Smooth muscle cell (in vitro differentiated cells): ENCODE measurements at regions not wholly inside any gene's neighbourhood (a gene's known extent, or its start where the extent isn't known, plus 50 kb on each side); places are given as distances from the start of the nearest gene placed in this dataset.

Experiments used
- DNase-seq: peaks from one replicate; lab custom pipeline; 2025; ENCODE audit not compliant: unreplicated experiment; lab: John Stamatoyannopoulos, UW
- H2AFZ ChIP-seq: fragments of 200-600 bp; sonication (generic); 2 replicates; pipeline ENCODE4 v1.6.0; 2016; ENCODE audit warnings: antibody characterized with exemption, low read depth, mild to moderate bottlenecking
- H3F3A ChIP-seq: fragments of 200-600 bp; sonication (generic); 2 replicates; pipeline ENCODE4 v1.6.0; 2017; ENCODE audit warnings: antibody characterized with exemption, low read depth
- H3K27ac ChIP-seq: fragments of 200-600 bp; sonication (generic); 2 replicates; pipeline ENCODE4 v1.5.1; 2016; ENCODE audit warnings: low read depth, mild to moderate bottlenecking
- H3K27me3 ChIP-seq: fragments of 200-600 bp; sonication (generic); 2 replicates; pipeline ENCODE4 v1.6.1; 2016; ENCODE audit warnings: low read depth, mild to moderate bottlenecking
- H3K36me3 ChIP-seq: fragments of 200-600 bp; sonication (generic); 2 replicates; pipeline ENCODE4 v1.5.1; 2016; ENCODE audit warnings: low read depth
- H3K4me1 ChIP-seq: fragments of 200-600 bp; sonication (generic); 2 replicates; pipeline ENCODE4 v1.5.1; 2016; ENCODE audit warnings: low read depth
- H3K4me2 ChIP-seq: fragments of 200-600 bp; sonication (generic); 2 replicates; pipeline ENCODE4 v1.6.0; 2016; ENCODE audit warnings: mild to moderate bottlenecking
- H3K4me3 ChIP-seq: fragments of 200-600 bp; sonication (generic); 2 replicates; pipeline ENCODE4 v1.5.1; 2016; ENCODE audit warnings: mild to moderate bottlenecking
- H3K79me2 ChIP-seq: fragments of 200-600 bp; sonication (generic); 2 replicates; pipeline ENCODE4 v1.6.0; 2016; ENCODE audit warnings: low read depth, mild to moderate bottlenecking
- H3K9ac ChIP-seq: fragments of 200-600 bp; sonication (generic); 2 replicates; pipeline ENCODE4 v1.6.0; 2016; ENCODE audit warnings: low read depth
- H3K9me3 ChIP-seq: fragments of 200-600 bp; sonication (generic); replicated peaks from 2 replicates; pipeline ENCODE4 v1.5.1; 2016; ENCODE audit warnings: low read depth
- H4K20me1 ChIP-seq: fragments of 200-600 bp; sonication (generic); 2 replicates; pipeline ENCODE4 v1.6.0; 2016; ENCODE audit warnings: low read depth
- CTCF ChIP-seq: fragments of 200-600 bp; sonication (generic); IDR thresholded peaks from 2 replicates; pipeline ENCODE4 v1.5.1; 2017; ENCODE audit warnings: borderline replicate concordance, mild to moderate bottlenecking, antibody characterized with exemption; ENCODE audit not compliant: insufficient read depth, poor library complexity, severe bottlenecking
- WGBS: methylation state at CpG from one replicate; pipeline ENCODE4 v1.1.7; 2016; ENCODE audit warnings: low lambda C conversion rate; 5-methylcytosine and 5-hydroxymethylcytosine counted together

DNA sequence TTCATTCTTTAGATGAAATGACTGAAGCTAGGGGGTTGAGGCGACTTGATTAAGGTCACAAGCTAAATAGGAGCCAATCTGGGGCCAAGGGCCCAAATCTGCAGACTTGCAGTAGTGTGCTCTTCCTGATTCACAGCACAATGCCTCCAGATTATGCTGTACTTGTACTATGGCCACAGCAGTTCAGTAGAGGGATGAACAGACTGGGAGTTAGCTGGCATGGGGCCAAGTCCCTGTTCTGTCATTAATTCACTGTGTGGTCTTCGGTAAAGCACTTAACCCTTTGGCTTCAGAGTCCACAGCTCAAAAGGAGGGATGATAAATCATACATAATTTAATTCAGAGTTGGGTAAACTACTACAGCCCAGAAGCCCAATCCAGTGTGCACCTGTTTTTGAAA, 196.8 kb downstream of the XPNPEP1 start:
- Histone ChIP-seq H4K20me1 (no peaks in the 10 kb centered on the region), H2AFZ (no peak overlapping the region), H3K9ac (no peak overlapping the region), H3K27me3 (no peaks in the 10 kb centered on the region), H3K4me3 (no peak overlapping the region), H3K36me3 (no peaks in the 10 kb centered on the region), H3K27ac (no peak overlapping the region), H3K4me1 (no peaks in the 10 kb centered on the region), H3K9me3 (no peaks in the 10 kb centered on the region), H3K79me2 (no peaks in the 10 kb centered on the region), H3K4me2 (no peak overlapping the region), H3F3A (no peaks in the 10 kb centered on the region)
- TF ChIP-seq CTCF: no peak
- WGBS: 51% methylated on average over 2 of the region's 2 CpGs
- DNase-seq: no peak

DNA sequence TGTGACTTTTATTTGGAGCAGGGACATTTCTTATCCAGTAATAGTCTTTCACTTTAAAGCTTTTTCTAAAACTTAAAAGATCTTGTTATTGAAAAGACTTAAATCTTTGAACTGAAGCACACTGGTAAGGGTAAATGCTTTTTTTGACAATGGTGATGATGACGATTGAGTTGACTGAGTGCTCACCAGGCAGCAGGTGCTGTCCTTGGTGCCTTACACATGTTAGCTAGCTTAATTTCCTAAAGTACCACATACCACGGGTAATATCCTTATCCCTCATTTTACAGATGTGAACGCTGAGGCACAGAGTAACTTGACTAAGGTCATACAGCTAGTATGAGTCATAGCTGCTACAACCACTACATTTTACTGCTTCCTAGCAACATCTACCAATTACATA, 200.0 kb downstream of the XPNPEP1 start:
- Histone ChIP-seq H4K20me1 (no peaks in the 10 kb centered on the region), H3K9ac (no peak overlapping the region), H3K4me3 (no peak overlapping the region), H2AFZ (no peak overlapping the region), H3K36me3 (no peaks in the 10 kb centered on the region), H3F3A (no peaks in the 10 kb centered on the region), H3K4me2 (no peak overlapping the region), H3K27me3 (no peaks in the 10 kb centered on the region), H3K27ac (no peak overlapping the region), H3K4me1 (no peaks in the 10 kb centered on the region), H3K79me2 (no peaks in the 10 kb centered on the region), H3K9me3 (no peaks in the 10 kb centered on the region)
- no peak for DNase-seq
- no peak for TF ChIP-seq CTCF
- WGBS: 40% methylated on average over 3 of the region's 3 CpGs

DNA sequence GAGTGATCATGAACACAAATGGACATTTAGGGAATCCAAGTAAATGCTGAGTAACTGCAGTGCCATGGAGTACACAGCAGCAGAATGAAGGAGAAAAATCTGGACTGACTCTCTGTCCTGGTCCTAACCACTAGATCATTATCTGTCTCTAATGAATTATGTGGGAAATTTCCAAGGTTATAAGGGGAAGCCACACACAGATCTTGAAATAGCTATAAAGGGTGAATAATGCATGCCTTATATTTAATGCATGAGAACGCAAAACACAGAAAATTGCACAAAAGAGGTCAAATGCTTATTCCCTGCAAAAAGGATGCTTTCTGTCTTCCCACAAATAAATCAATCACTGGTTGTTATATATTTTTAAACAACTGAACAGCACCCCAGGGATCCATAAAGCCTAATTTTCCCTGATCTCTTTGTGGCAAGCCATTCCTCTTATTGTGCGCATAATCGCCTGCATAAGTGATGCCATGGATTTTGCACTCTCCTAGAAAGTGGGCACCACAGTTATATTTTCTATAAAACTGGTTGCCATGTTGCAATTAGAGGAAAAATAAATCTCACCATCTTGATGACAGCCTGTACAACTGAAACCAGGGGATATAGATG, 201.8 kb downstream of the XPNPEP1 start:
- Histone ChIP-seq H3K27ac (no peak overlapping the region), H2AFZ (no peak overlapping the region), H3K79me2 (no peaks in the 10 kb centered on the region), H3K27me3 (no peaks in the 10 kb centered on the region), H3K36me3 (no peaks in the 10 kb centered on the region), H3F3A (no peaks in the 10 kb centered on the region), H4K20me1 (no peaks in the 10 kb centered on the region), H3K4me2 (no peak overlapping the region), H3K4me1 (no peaks in the 10 kb centered on the region), H3K9me3 (no peaks in the 10 kb centered on the region), H3K9ac (no peak overlapping the region), H3K4me3 (no peak overlapping the region)
- DNase-seq: no peak
- TF ChIP-seq CTCF: no peak
- WGBS: 96% methylated on average over 3 of the region's 3 CpGs

GRCh38 chr10:109706026-109706560, 217.2 kb downstream of the XPNPEP1 start:
- Histone ChIP-seq H3K79me2 (no peaks in the 10 kb centered on the region), H3K9ac (no peak overlapping the region), H3F3A (no peaks in the 10 kb centered on the region), H3K4me1 (no peaks in the 10 kb centered on the region), H3K27ac (no peak overlapping the region), H3K27me3 (no peaks in the 10 kb centered on the region), H2AFZ (no peak overlapping the region), H3K4me3 (no peak overlapping the region), H4K20me1 (no peaks in the 10 kb centered on the region), H3K36me3 (no peaks in the 10 kb centered on the region), H3K9me3 (no peaks in the 10 kb centered on the region), H3K4me2 (no peak overlapping the region)
- WGBS: 78% methylated on average over 1 of the region's 1 CpG
- no peak for TF ChIP-seq CTCF
- DNase-seq: no peak
